HCT116 (cell line): ENCODE measurements at regions not wholly inside any gene's neighbourhood (a gene's known extent, or its start where the extent isn't known, plus 50 kb on each side); places are given as distances from the start of the nearest gene placed in this dataset.

Source experiments
- ATAC-seq: fragments of 200-7000 bp; cut with Tn5 transposase; 2 replicates; pipeline ENCODE4 v1.9.1; 2020; ENCODE audit warnings: mild to moderate bottlenecking, moderate library complexity
- BruUV-seq: library from RNA; stranded (reverse); fragments of 400-500 nt; replicated peaks from 2 replicates; lab custom pipeline; 2021; lab: Mats Ljungman, UMichigan
- CTCF ChIA-PET: fragments of 300-600 bp; sonication (Branson Sonifier 250); formaldehyde crosslinking; loops from one replicate; lab custom pipeline; 2021; ENCODE audit warnings: antibody characterized with exemption; lab: Charles Lee
- POLR2A ChIA-PET: fragments of 300-600, 350-600 bp; sonication (Branson Sonifier 250); formaldehyde crosslinking; loops from one replicate; lab custom pipeline; 2021; ENCODE audit warnings: antibody characterized with exemption; lab: Charles Lee
- RAD21 ChIA-PET, 2 experiments: fragments of 300-600 bp; sonication (Branson Sonifier 250); formaldehyde crosslinking; loops; one replicate each; lab custom pipeline; 2023; ENCODE audit warnings: low total read pairs in 2 of 2; ENCODE audit not compliant: uncharacterized antibody in 2 of 2, unreplicated experiment in 2 of 2, low non-redundant PET in 1 of 2; lab: Charles Lee
- DNase-seq: peaks from one replicate; pipeline ENCODE4 v3.0.0-alpha.2; 2010; ENCODE audit warnings: low read depth, low spot score
- H2AFZ ChIP-seq: fragments of 200-600 bp; shearing (Covaris generic), sonication (generic); 2 replicates; pipeline ENCODE4 v1.6.1; 2017; ENCODE audit warnings: low read depth, mixed run types, mixed read lengths, antibody characterized with exemption, low read length; ENCODE audit not compliant: poor library complexity, severe bottlenecking
- H3K27ac ChIP-seq: 2 replicates; pipeline ENCODE4 v1.5.1; 2012; ENCODE audit warnings: low read depth, low read length
- H3K27me3 ChIP-seq: fragments of 200-600 bp; sonication (generic); 2 replicates; pipeline ENCODE4 v1.6.1; 2016; ENCODE audit warnings: mixed run types, low read length, mixed read lengths; ENCODE audit not compliant: insufficient read depth
- H3K36me3 ChIP-seq, 2 experiments: fragments of 200-500 bp in 1 of 2; fragments of 200-600 bp in 1 of 2; sonication (Bioruptor generic) in 1 of 2; sonication (generic) in 1 of 2; 2 replicates each; pipeline versions ENCODE4 v1.5.1 to v1.6.1; 2014 to 2016; ENCODE audit warnings: low read length in 2 of 2, inconsistent platforms in 1 of 2, mixed read lengths in 1 of 2, mixed run types in 1 of 2; ENCODE audit not compliant: insufficient read depth in 2 of 2, control insufficient read depth in 1 of 2
- H3K4me1 ChIP-seq, 2 experiments: fragments of 200-600 bp in 1 of 2; sonication (generic) in 1 of 2; 2 replicates each; pipeline versions ENCODE4 v1.5.1 to v1.6.1; 2012 to 2017; ENCODE audit warnings: low read length in 2 of 2, inconsistent platforms in 1 of 2, mild to moderate bottlenecking in 1 of 2, mixed read lengths in 1 of 2, mixed run types in 1 of 2, moderate library complexity in 1 of 2; ENCODE audit not compliant: insufficient read depth in 2 of 2, control insufficient read depth in 1 of 2
- H3K4me2 ChIP-seq: fragments of 200-600 bp; sonication (generic); 2 replicates; pipeline ENCODE4 v1.6.1; 2017; ENCODE audit warnings: mixed run types, low read length, mixed read lengths
- H3K4me3 ChIP-seq, 2 experiments: fragments of 200-600 bp in 1 of 2; sonication (generic) in 1 of 2; replicated peaks in 1 of 2; 2 replicates each; pipeline ENCODE4 v1.5.1; 2011 to 2016; ENCODE audit warnings: low read length in 2 of 2, control low read depth in 1 of 2, low read depth in 1 of 2, mild to moderate bottlenecking in 1 of 2, mixed read lengths in 1 of 2, mixed run types in 1 of 2
- H3K79me2 ChIP-seq: fragments of 200-600 bp; sonication (generic); 2 replicates; pipeline ENCODE4 v1.6.1; 2017; ENCODE audit warnings: mild to moderate bottlenecking, mixed run types, low read length, moderate library complexity, mixed read lengths; ENCODE audit not compliant: insufficient read depth
- H3K9ac ChIP-seq: fragments of 200-600 bp; sonication (generic); 2 replicates; pipeline ENCODE4 v1.6.1; 2016; ENCODE audit warnings: low read length, mixed read lengths
- H3K9me2 ChIP-seq: fragments of 200-600 bp; sonication (generic), shearing (Covaris generic); 2 replicates; pipeline ENCODE4 v1.6.1; 2017; ENCODE audit warnings: mixed run types, mild to moderate bottlenecking, moderate library complexity; ENCODE audit not compliant: insufficient read depth
- H3K9me3 ChIP-seq, 2 experiments: fragments of 200-500 bp in 1 of 2; fragments of 200-600 bp in 1 of 2; sonication (Bioruptor generic) in 1 of 2; sonication (generic) in 1 of 2; 2 replicates each; pipeline ENCODE4 v1.6.1; 2014 to 2017; ENCODE audit warnings: low read length in 2 of 2, mixed read lengths in 2 of 2, inconsistent platforms in 1 of 2, low read depth in 1 of 2, mild to moderate bottlenecking in 1 of 2, mixed run types in 1 of 2, moderate library complexity in 1 of 2; ENCODE audit not compliant: control insufficient read depth in 1 of 2, insufficient read depth in 1 of 2
- H4K20me1 ChIP-seq: fragments of 200-600 bp; sonication (generic), shearing (Covaris generic); 2 replicates; pipeline ENCODE4 v1.6.1; 2017; ENCODE audit warnings: mixed run types, mild to moderate bottlenecking, moderate library complexity; ENCODE audit not compliant: insufficient read depth
- ATF3 ChIP-seq: IDR thresholded peaks from 2 replicates; pipeline ENCODE4 v1.6.1; 2012
- CBX3 ChIP-seq: IDR thresholded peaks from 2 replicates; pipeline ENCODE4 v1.6.1; 2012; ENCODE audit warnings: low read depth
- CEBPB ChIP-seq: IDR thresholded peaks from 2 replicates; pipeline ENCODE4 v1.6.1; 2012; ENCODE audit warnings: low read depth
- CTCF ChIP-seq, 3 experiments: fragments of 200-600 bp in 1 of 3; sonication (generic) in 1 of 3; IDR thresholded peaks in 2 of 3; conservative IDR thresholded peaks in 1 of 3; 2 replicates each; pipeline ENCODE4 v1.5.1; 2012 to 2017; ENCODE audit warnings: low read depth in 2 of 3, low read length in 2 of 3, antibody characterized with exemption in 1 of 3, borderline replicate concordance in 1 of 3, control low read depth in 1 of 3, mild to moderate bottlenecking in 1 of 3, mixed read lengths in 1 of 3, mixed run types in 1 of 3, moderate library complexity in 1 of 3; ENCODE audit not compliant: insufficient read depth in 1 of 3
- FOSL1 ChIP-seq: IDR thresholded peaks from 2 replicates; pipeline ENCODE4 v1.6.1; 2012; ENCODE audit warnings: low read depth
- POLR2A ChIP-seq: IDR thresholded peaks from 2 replicates; pipeline ENCODE4 v1.7.0; 2011; ENCODE audit warnings: borderline replicate concordance; ENCODE audit not compliant: insufficient read depth, insufficient read length; ENCODE audit errors: extremely low read depth
- RAD21 ChIP-seq: IDR thresholded peaks from 2 replicates; pipeline ENCODE4 v1.6.1; 2012; ENCODE audit warnings: low read depth, mild to moderate bottlenecking
- REST ChIP-seq: IDR thresholded peaks from 2 replicates; pipeline ENCODE4 v1.6.1; 2012; ENCODE audit warnings: low read depth
- SIN3A ChIP-seq: IDR thresholded peaks from 2 replicates; pipeline ENCODE4 v1.6.1; 2012; ENCODE audit warnings: low read depth
- SRF ChIP-seq: IDR thresholded peaks from 2 replicates; pipeline ENCODE4 v1.6.1; 2012; ENCODE audit warnings: low read depth
- ZFX ChIP-seq: fragments of 450-650 bp; IDR thresholded peaks from 2 replicates; pipeline ENCODE4 v1.6.1; 2017
- intact Hi-C: fragments of 100-400 bp; cut with micrococcal nuclease; formaldehyde crosslinking; loops from 2 replicates; pipeline ENCODE4 v1.10.0; 2022

GRCh38 chr4:56744030-56744429, 62.9 kb upstream of the HOPX start:
- BruUV-seq = no TSS peak
- Histone ChIP-seq H4K20me1 (no peaks in the 10 kb centered on the region), H3K27ac (no peak overlapping the region), H3K36me3 (no peaks in the 10 kb centered on the region), H3K79me2 (no peaks in the 10 kb centered on the region), H3K27me3 (no peaks in the 10 kb centered on the region), H3K9ac (no peak overlapping the region), H3K4me1 (no peaks in the 10 kb centered on the region; a peak in 1 of 4 replicates), H3K4me3 (no peak overlapping the region), H3K4me2 (no peak overlapping the region), H3K9me2 (no peaks in the 10 kb centered on the region), H2AFZ (no peak overlapping the region), H3K9me3 (no peaks in the 10 kb centered on the region)
- CTCF ChIA-PET = no interaction called here
- ATAC-seq (no peak), DNase-seq (no peak)
- POLR2A ChIA-PET = no interaction called here
- RAD21 ChIA-PET = no interaction called here
- intact Hi-C loops = no loop called here
- no peak for TF ChIP-seq SIN3A
- TF ChIP-seq FOSL1 = no peak
- no peak for TF ChIP-seq ATF3
- TF ChIP-seq CBX3 = no peak
- TF ChIP-seq CEBPB = no peak
- TF ChIP-seq CTCF (IDR thresholded peaks at IDR 0.05 in 2 of 3, conservative IDR thresholded peaks at IDR 0.05 in 1 of 3; ENCODE audit: borderline replicate concordance in 1 of 3, insufficient read depth in 1 of 3, low read depth in 2 of 3, low read length in 2 of 3) = no peak
- TF ChIP-seq POLR2A = no peak
- TF ChIP-seq ZFX = no peak

GRCh38 chr4:56743550-56743949, 62.5 kb upstream of the HOPX start:
- no peak overlapping the region for H3K27ac ChIP-seq
- H3K27me3 ChIP-seq = no peaks in the 10 kb centered on the region
- H3K4me2 ChIP-seq = no peak overlapping the region
- no peaks in the 10 kb centered on the region for H4K20me1 ChIP-seq
- intact Hi-C loops = no loop called here
- H2AFZ ChIP-seq = no peak overlapping the region
- H3K9me2 ChIP-seq = no peaks in the 10 kb centered on the region
- ATAC-seq (no peak), DNase-seq (no peak)
- ChIA-PET RAD21 (no interaction called here), POLR2A (no interaction called here), CTCF (no interaction called here)
- BruUV-seq = no TSS peak
- H3K36me3 ChIP-seq = no peaks in the 10 kb centered on the region
- no peak overlapping the region for H3K9ac ChIP-seq
- no peak overlapping the region for H3K4me3 ChIP-seq
- H3K4me1 ChIP-seq = no peaks in the 10 kb centered on the region; a peak in 1 of 4 replicates
- H3K9me3 ChIP-seq = no peaks in the 10 kb centered on the region
- H3K79me2 ChIP-seq = no peaks in the 10 kb centered on the region
- TF ChIP-seq ZFX = no peak
- TF ChIP-seq POLR2A = no peak
- no peak for TF ChIP-seq FOSL1
- no peak for TF ChIP-seq SRF
- TF ChIP-seq REST = no peak
- no peak for TF ChIP-seq RAD21
- no peak for TF ChIP-seq ATF3
- TF ChIP-seq CTCF (IDR thresholded peaks at IDR 0.05 in 2 of 3, conservative IDR thresholded peaks at IDR 0.05 in 1 of 3; ENCODE audit: borderline replicate concordance in 1 of 3, insufficient read depth in 1 of 3, low read depth in 2 of 3, low read length in 2 of 3) = no peak
